ENCODE measurements at regions not wholly inside any gene's neighbourhood (a gene's known extent, or its start where the extent isn't known, plus 50 kb on each side); places are given as distances from the start of the nearest gene placed in this dataset.

DNA sequence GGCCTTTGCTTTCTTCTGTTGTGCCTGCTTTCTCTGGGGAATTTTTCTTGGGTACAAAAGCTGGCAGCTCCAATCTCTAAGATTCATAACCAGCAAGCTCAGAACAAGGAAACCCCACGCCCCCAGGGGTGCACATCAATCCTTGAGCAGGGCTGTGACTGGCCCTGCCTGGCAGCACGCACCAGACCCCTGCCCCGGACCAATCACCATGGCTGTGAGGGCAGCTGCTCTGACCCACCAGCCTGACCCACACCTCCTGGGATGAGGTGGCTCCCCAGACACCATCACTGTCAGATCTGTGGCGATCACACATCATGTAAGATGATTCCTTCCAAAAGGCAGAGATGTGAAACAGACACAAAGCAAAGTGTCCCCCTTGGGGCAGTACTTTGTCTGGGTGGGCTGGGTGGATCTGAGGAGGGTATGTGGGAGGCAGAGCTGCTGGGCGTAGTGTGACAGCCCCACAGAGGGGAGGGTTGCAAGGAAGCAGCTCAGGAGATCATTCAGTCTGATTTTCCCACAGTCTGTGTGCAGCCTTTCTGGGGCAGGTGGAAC lies 175.5 kb upstream of the SHH start:
- Histone ChIP-seq H3K4me3 (no peak overlapping the region), H3F3A (replicated peaks; ENCODE audit: low read depth) (no peaks in the 10 kb centered on the region), H4K20me1 (replicated peaks; ENCODE audit: insufficient read depth) (no peaks in the 10 kb centered on the region), H3K27me3 (ENCODE audit: insufficient read depth) (no peaks in the 10 kb centered on the region), H3K27ac (ENCODE audit: low read depth) (no peak overlapping the region), H3K79me2 (replicated peaks; ENCODE audit: insufficient read depth) (no peaks in the 10 kb centered on the region), H3K4me1 (ENCODE audit: insufficient read depth) (no peaks in the 10 kb centered on the region), H3K36me3 (ENCODE audit: insufficient read depth) (no peaks in the 10 kb centered on the region), H2AFZ (no peak overlapping the region), H3K4me2 (no peak overlapping the region), H3K9me2 (ENCODE audit: insufficient read depth) (no peaks in the 10 kb centered on the region)
- H3K9me3 Mint-ChIP-seq = peaks cover 21% of the 10 kb centered on the region
- no peak overlapping the region for H3K27ac Mint-ChIP-seq
- no peak for DNase-seq (ENCODE audit: low spot score)
- H3K36me3 Mint-ChIP-seq (ENCODE audit: low read depth) = no peaks in the 10 kb centered on the region; the same call in 2 of the 3 replicates
- TF ChIP-seq JUNB (IDR thresholded peaks at IDR 0.05; ENCODE audit: unreplicated experiment) (no peak), NANOG (IDR thresholded peaks at IDR 0.05; ENCODE audit: borderline replicate concordance) (no peak), ZNF114 (CRISPR knock-in tag; IDR thresholded peaks at IDR 0.05) (no peak)
- ATAC-seq = no peak
- H3K4me1 Mint-ChIP-seq = no peaks in the 10 kb centered on the region; the same call in 2 of the 3 replicates
- peaks cover 4% of the 10 kb centered on the region for H3K27me3 Mint-ChIP-seq (ENCODE audit: insufficient read depth, low read depth, poor library complexity)
- no peak overlapping the region for H3K4me3 Mint-ChIP-seq

DNA sequence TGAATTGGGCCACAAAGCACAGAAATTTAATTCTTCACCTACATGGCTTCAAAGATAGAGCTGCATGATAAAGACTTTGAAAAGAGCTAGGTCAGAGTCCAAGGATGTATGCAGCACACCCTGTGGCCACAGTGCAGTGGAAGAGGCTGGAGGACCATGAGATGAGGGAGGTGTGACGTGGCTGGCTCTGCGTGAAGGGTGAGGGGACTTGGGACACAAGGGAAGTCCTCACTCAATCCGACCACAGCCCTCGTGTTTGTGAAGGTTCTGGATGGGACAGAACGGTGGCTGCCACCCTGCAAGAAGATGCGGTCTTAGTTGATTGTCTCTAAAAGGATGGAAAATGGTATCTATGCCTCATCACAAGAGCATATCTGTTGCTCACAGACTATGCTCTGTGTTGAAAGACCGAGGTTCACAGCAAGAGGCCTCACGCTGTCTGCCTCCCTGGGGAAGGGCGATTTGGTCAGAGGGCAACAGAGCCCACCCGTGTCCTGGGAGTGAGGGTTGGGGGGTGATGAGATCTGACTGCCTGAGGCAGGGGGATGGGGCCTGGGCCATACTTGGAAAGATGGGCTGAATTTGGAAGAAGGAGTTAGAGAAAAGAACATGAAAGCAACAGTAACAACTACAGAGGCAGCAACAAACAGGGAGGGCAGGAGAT lies 174.4 kb upstream of the SHH start:
- Mint-ChIP-seq H3K36me3 (ENCODE audit: low read depth) (no peaks in the 10 kb centered on the region; the same call in 2 of the 3 replicates), H3K4me3 (no peak overlapping the region), H3K9me3 (peaks cover 21% of the 10 kb centered on the region), H3K27ac (no peak overlapping the region), H3K4me1 (no peaks in the 10 kb centered on the region; the same call in 2 of the 3 replicates), H3K27me3 (ENCODE audit: insufficient read depth, low read depth, poor library complexity) (no peaks in the 10 kb centered on the region)
- Histone ChIP-seq H3K36me3 (ENCODE audit: insufficient read depth) (no peaks in the 10 kb centered on the region), H3K4me3 (no peak overlapping the region), H4K20me1 (replicated peaks; ENCODE audit: insufficient read depth) (no peaks in the 10 kb centered on the region), H3K9me2 (ENCODE audit: insufficient read depth) (no peaks in the 10 kb centered on the region), H3K27ac (ENCODE audit: low read depth) (no peak overlapping the region), H2AFZ (no peak overlapping the region), H3K27me3 (ENCODE audit: insufficient read depth) (no peaks in the 10 kb centered on the region), H3F3A (replicated peaks; ENCODE audit: low read depth) (no peaks in the 10 kb centered on the region), H3K4me1 (ENCODE audit: insufficient read depth) (no peaks in the 10 kb centered on the region), H3K79me2 (replicated peaks; ENCODE audit: insufficient read depth) (no peaks in the 10 kb centered on the region), H3K4me2 (no peak overlapping the region)
- TF ChIP-seq ZNF331 (CRISPR knock-in tag; IDR thresholded peaks at IDR 0.05; ENCODE audit: low read depth) = no peak
- no peak for TF ChIP-seq ZNF114 (CRISPR knock-in tag; IDR thresholded peaks at IDR 0.05)
- no peak for TF ChIP-seq EZH2 (IDR thresholded peaks at IDR 0.05; ENCODE audit: low read depth, unreplicated experiment)
- no peak for TF ChIP-seq POLR2AphosphoS5 (IDR thresholded peaks at IDR 0.05; ENCODE audit: low read depth)
- no peak for TF ChIP-seq CREB1 (CRISPR knock-in tag; IDR thresholded peaks at IDR 0.05; ENCODE audit: low read depth)
- TF ChIP-seq NANOG (IDR thresholded peaks at IDR 0.05; ENCODE audit: borderline replicate concordance) = no peak
- TF ChIP-seq, protein P1, sequence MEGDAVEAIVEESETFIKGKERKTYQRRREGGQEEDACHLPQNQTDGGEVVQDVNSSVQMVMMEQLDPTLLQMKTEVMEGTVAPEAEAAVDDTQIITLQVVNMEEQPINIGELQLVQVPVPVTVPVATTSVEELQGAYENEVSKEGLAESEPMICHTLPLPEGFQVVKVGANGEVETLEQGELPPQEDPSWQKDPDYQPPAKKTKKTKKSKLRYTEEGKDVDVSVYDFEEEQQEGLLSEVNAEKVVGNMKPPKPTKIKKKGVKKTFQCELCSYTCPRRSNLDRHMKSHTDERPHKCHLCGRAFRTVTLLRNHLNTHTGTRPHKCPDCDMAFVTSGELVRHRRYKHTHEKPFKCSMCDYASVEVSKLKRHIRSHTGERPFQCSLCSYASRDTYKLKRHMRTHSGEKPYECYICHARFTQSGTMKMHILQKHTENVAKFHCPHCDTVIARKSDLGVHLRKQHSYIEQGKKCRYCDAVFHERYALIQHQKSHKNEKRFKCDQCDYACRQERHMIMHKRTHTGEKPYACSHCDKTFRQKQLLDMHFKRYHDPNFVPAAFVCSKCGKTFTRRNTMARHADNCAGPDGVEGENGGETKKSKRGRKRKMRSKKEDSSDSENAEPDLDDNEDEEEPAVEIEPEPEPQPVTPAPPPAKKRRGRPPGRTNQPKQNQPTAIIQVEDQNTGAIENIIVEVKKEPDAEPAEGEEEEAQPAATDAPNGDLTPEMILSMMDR (conservative IDR thresholded peaks at IDR 0.05; ENCODE audit: low read depth in 2 of 2) = no peak
- TF ChIP-seq EZH2phosphoT487 (IDR thresholded peaks at IDR 0.05; ENCODE audit: unreplicated experiment) = no peak
- TF ChIP-seq, protein P2, sequence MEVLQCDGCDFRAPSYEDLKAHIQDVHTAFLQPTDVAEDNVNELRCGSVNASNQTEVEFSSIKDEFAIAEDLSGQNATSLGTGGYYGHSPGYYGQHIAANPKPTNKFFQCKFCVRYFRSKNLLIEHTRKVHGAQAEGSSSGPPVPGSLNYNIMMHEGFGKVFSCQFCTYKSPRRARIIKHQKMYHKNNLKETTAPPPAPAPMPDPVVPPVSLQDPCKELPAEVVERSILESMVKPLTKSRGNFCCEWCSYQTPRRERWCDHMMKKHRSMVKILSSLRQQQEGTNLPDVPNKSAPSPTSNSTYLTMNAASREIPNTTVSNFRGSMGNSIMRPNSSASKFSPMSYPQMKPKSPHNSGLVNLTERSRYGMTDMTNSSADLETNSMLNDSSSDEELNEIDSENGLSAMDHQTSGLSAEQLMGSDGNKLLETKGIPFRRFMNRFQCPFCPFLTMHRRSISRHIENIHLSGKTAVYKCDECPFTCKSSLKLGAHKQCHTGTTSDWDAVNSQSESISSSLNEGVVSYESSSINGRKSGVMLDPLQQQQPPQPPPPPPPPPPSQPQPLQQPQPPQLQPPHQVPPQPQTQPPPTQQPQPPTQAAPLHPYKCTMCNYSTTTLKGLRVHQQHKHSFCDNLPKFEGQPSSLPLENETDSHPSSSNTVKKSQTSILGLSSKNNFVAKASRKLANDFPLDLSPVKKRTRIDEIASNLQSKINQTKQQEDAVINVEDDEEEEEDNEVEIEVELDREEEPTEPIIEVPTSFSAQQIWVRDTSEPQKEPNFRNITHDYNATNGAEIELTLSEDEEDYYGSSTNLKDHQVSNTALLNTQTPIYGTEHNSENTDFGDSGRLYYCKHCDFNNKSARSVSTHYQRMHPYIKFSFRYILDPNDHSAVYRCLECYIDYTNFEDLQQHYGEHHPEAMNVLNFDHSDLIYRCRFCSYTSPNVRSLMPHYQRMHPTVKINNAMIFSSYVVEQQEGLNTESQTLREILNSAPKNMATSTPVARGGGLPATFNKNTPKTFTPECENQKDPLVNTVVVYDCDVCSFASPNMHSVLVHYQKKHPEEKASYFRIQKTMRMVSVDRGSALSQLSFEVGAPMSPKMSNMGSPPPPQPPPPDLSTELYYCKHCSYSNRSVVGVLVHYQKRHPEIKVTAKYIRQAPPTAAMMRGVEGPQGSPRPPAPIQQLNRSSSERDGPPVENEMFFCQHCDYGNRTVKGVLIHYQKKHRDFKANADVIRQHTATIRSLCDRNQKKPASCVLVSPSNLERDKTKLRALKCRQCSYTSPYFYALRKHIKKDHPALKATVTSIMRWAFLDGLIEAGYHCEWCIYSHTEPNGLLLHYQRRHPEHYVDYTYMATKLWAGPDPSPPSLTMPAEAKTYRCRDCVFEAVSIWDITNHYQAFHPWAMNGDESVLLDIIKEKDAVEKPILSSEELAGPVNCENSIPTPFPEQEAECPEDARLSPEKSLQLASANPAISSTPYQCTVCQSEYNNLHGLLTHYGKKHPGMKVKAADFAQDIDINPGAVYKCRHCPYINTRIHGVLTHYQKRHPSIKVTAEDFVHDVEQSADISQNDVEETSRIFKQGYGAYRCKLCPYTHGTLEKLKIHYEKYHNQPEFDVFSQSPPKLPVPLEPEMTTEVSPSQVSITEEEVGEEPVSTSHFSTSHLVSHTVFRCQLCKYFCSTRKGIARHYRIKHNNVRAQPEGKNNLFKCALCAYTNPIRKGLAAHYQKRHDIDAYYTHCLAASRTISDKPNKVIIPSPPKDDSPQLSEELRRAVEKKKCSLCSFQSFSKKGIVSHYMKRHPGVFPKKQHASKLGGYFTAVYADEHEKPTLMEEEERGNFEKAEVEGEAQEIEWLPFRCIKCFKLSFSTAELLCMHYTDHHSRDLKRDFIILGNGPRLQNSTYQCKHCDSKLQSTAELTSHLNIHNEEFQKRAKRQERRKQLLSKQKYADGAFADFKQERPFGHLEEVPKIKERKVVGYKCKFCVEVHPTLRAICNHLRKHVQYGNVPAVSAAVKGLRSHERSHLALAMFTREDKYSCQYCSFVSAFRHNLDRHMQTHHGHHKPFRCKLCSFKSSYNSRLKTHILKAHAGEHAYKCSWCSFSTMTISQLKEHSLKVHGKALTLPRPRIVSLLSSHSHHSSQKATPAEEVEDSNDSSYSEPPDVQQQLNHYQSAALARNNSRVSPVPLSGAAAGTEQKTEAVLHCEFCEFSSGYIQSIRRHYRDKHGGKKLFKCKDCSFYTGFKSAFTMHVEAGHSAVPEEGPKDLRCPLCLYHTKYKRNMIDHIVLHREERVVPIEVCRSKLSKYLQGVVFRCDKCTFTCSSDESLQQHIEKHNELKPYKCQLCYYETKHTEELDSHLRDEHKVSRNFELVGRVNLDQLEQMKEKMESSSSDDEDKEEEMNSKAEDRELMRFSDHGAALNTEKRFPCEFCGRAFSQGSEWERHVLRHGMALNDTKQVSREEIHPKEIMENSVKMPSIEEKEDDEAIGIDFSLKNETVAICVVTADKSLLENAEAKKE (CRISPR knock-in tag; IDR thresholded peaks at IDR 0.05) = no peak
- DNase-seq (ENCODE audit: low spot score) (no peak), ATAC-seq (no peak)

All from GM23338 (cell line).